PC-9 (cell line): ENCODE measurements at regions not wholly inside any gene's neighbourhood (a gene's known extent, or its start where the extent isn't known, plus 50 kb on each side); places are given as distances from the start of the nearest gene placed in this dataset.

Experiments
- CTCF ChIP-seq: fragments of 200-600 bp; sonication (generic); conservative IDR thresholded peaks from 2 replicates; pipeline ENCODE4 v1.6.1; 2017; ENCODE audit warnings: mixed run types, antibody characterized with exemption, mild to moderate bottlenecking, moderate library complexity
- EZH2 ChIP-seq: fragments of 200-600 bp; sonication (generic); IDR thresholded peaks from 2 replicates; pipeline ENCODE4 v1.8.0; 2017; ENCODE audit warnings: antibody characterized with exemption, low read depth

GRCh38 chr17:34177642-34178041 lies 77.4 kb upstream of the CCL2 start:
- TF ChIP-seq CTCF (no peak), EZH2 (no peak)
